ENCODE measurements at regions not wholly inside any gene's neighbourhood (a gene's known extent, or its start where the extent isn't known, plus 50 kb on each side); places are given as distances from the start of the nearest gene placed in this dataset.

GRCh38 chr5:66518753-66519152 is 77.4 kb upstream of the MAST4 start:
- no peaks in the 10 kb centered on the region for H3K79me2 ChIP-seq (ENCODE audit: insufficient read depth, low read length)
- POLR2A ChIA-PET = no interaction called here
- no peak for TF ChIP-seq YY1 (IDR thresholded peaks at IDR 0.05; ENCODE audit: extremely low read depth, insufficient replicate concordance, low read depth, low read length)
- TF ChIP-seq FOSL1 (IDR thresholded peaks at IDR 0.05; ENCODE audit: low read depth) = no peak
- TF ChIP-seq, protein P1, sequence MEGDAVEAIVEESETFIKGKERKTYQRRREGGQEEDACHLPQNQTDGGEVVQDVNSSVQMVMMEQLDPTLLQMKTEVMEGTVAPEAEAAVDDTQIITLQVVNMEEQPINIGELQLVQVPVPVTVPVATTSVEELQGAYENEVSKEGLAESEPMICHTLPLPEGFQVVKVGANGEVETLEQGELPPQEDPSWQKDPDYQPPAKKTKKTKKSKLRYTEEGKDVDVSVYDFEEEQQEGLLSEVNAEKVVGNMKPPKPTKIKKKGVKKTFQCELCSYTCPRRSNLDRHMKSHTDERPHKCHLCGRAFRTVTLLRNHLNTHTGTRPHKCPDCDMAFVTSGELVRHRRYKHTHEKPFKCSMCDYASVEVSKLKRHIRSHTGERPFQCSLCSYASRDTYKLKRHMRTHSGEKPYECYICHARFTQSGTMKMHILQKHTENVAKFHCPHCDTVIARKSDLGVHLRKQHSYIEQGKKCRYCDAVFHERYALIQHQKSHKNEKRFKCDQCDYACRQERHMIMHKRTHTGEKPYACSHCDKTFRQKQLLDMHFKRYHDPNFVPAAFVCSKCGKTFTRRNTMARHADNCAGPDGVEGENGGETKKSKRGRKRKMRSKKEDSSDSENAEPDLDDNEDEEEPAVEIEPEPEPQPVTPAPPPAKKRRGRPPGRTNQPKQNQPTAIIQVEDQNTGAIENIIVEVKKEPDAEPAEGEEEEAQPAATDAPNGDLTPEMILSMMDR (IDR thresholded peaks at IDR 0.05 in 2 of 3, conservative IDR thresholded peaks at IDR 0.05 in 1 of 3; ENCODE audit: borderline replicate concordance in 1 of 3, insufficient read depth in 1 of 3, low read depth in 2 of 3, low read length in 2 of 3) = no peak
- TF ChIP-seq POLR2AphosphoS5 (IDR thresholded peaks at IDR 0.05; ENCODE audit: low read depth, low read length) = no peak
- no peak for TF ChIP-seq SRF (IDR thresholded peaks at IDR 0.05; ENCODE audit: low read depth)
- TF ChIP-seq RAD21 (IDR thresholded peaks at IDR 0.05; ENCODE audit: low read depth) = no peak
- TF ChIP-seq REST (IDR thresholded peaks at IDR 0.05; ENCODE audit: low read depth) = no peak
- no peak for TF ChIP-seq SP1 (IDR thresholded peaks at IDR 0.05; ENCODE audit: low read depth)
- no peak for TF ChIP-seq ELF1 (IDR thresholded peaks at IDR 0.05; ENCODE audit: borderline replicate concordance, low read depth)
- no peak for TF ChIP-seq SIN3A (IDR thresholded peaks at IDR 0.05; ENCODE audit: low read depth)
- no peak for TF ChIP-seq JUND (IDR thresholded peaks at IDR 0.05)
- TF ChIP-seq MAX (IDR thresholded peaks at IDR 0.05) = no peak
- no peak for TF ChIP-seq EZH2phosphoT487 (IDR thresholded peaks at IDR 0.05; ENCODE audit: borderline replicate concordance)
- no peak for TF ChIP-seq CEBPB (IDR thresholded peaks at IDR 0.05; ENCODE audit: low read depth)
- TF ChIP-seq, protein P2, sequence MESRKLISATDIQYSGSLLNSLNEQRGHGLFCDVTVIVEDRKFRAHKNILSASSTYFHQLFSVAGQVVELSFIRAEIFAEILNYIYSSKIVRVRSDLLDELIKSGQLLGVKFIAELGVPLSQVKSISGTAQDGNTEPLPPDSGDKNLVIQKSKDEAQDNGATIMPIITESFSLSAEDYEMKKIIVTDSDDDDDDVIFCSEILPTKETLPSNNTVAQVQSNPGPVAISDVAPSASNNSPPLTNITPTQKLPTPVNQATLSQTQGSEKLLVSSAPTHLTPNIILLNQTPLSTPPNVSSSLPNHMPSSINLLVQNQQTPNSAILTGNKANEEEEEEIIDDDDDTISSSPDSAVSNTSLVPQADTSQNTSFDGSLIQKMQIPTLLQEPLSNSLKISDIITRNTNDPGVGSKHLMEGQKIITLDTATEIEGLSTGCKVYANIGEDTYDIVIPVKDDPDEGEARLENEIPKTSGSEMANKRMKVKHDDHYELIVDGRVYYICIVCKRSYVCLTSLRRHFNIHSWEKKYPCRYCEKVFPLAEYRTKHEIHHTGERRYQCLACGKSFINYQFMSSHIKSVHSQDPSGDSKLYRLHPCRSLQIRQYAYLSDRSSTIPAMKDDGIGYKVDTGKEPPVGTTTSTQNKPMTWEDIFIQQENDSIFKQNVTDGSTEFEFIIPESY (IDR thresholded peaks at IDR 0.05; ENCODE audit: extremely low read depth, insufficient replicate concordance, low read length) = no peak
- TF ChIP-seq EZH2 (IDR thresholded peaks at IDR 0.05) = no peak
- no peak for TF ChIP-seq EGR1 (IDR thresholded peaks at IDR 0.05; ENCODE audit: low read depth)
- TF ChIP-seq ZNF274 (IDR thresholded peaks at IDR 0.05; ENCODE audit: low read depth, low read length) = no peak
- no peak for TF ChIP-seq CBX3 (IDR thresholded peaks at IDR 0.05; ENCODE audit: low read depth)
- intact Hi-C loops (cut with micrococcal nuclease) = no loop called here
- CTCF ChIA-PET = no interaction called here
- DNase-seq (ENCODE audit: low read depth, low spot score) (no peak), ATAC-seq (no peak)
- RAD21 ChIA-PET (ENCODE audit: low non-redundant PET in 1 of 2, low total read pairs in 2 of 2, uncharacterized antibody in 2 of 2, unreplicated experiment in 2 of 2) = no interaction called here
- H3K4me3 ChIP-seq (replicated peaks in 1 of 2; ENCODE audit: low read depth in 1 of 2, low read length in 2 of 2) = no peak overlapping the region
- no peaks in the 10 kb centered on the region for H3K36me3 ChIP-seq (ENCODE audit: control insufficient read depth in 1 of 2, insufficient read depth in 2 of 2, low read length in 2 of 2)
- H3K27me3 ChIP-seq (ENCODE audit: insufficient read depth, low read length) = no peaks in the 10 kb centered on the region
- H3K4me2 ChIP-seq (ENCODE audit: low read length) = no peak overlapping the region
- BruUV-seq (replicated peaks) = no TSS peak
- H3K4me1 ChIP-seq (ENCODE audit: control insufficient read depth in 1 of 2, insufficient read depth in 2 of 2, low read length in 2 of 2) = no peaks in the 10 kb centered on the region
- no peak overlapping the region for H3K9ac ChIP-seq (ENCODE audit: low read length)
- H3K9me2 ChIP-seq (ENCODE audit: insufficient read depth) = no peaks in the 10 kb centered on the region
- no peaks in the 10 kb centered on the region for H4K20me1 ChIP-seq (ENCODE audit: insufficient read depth)
- H3K27ac ChIP-seq (ENCODE audit: low read depth, low read length) = no peak overlapping the region
- peaks cover 0 to 7% of the 10 kb centered on the region in 2 experiments; a peak in 2 of 4 replicates for H3K9me3 ChIP-seq (ENCODE audit: control insufficient read depth in 1 of 2, insufficient read depth in 1 of 2, low read depth in 1 of 2, low read length in 2 of 2)
- no peak overlapping the region for H2AFZ ChIP-seq (ENCODE audit: low read depth, low read length, poor library complexity, severe bottlenecking)
